ENCODE measurements at regions not wholly inside any gene's neighbourhood (a gene's known extent, or its start where the extent isn't known, plus 50 kb on each side); places are given as distances from the start of the nearest gene placed in this dataset.

DNA sequence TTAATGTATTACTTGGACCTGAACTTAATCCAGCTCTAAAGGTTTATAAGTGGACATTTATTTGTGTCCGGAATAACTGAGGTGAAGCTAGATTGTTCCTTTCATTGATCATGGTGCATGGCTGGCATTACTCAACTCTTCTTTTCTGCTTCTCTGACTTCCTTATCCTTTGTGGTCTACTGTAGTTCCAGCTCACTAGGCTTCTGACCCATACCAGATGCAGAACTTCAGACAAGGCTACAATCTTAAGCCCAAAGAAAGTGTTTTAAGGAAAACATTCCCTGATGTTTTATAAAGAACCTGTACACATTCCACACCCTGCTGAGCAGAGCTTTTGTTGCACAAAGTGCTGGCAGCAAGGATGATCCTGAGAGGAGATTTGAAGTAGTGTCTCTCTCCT, 250.8 kb upstream of the TGFBR2 start:
- Histone ChIP-seq H3K27me3 (ENCODE audit: control insufficient read depth, insufficient read depth, low read length) (no peaks in the 10 kb centered on the region), H3K9me3 (ENCODE audit: control insufficient read depth, insufficient read depth, low read length) (no peaks in the 10 kb centered on the region), H3K4me3 (ENCODE audit: low read depth, low read length) (no peak overlapping the region), H3K9ac (ENCODE audit: low read depth, low read length) (no peak overlapping the region), H3K27ac (ENCODE audit: low read depth, low read length) (no peak overlapping the region), H3K4me1 (ENCODE audit: control insufficient read depth, insufficient read depth, low read length) (no peaks in the 10 kb centered on the region), H3K36me3 (ENCODE audit: control insufficient read depth, insufficient read depth, low read length) (no peaks in the 10 kb centered on the region)

DNA sequence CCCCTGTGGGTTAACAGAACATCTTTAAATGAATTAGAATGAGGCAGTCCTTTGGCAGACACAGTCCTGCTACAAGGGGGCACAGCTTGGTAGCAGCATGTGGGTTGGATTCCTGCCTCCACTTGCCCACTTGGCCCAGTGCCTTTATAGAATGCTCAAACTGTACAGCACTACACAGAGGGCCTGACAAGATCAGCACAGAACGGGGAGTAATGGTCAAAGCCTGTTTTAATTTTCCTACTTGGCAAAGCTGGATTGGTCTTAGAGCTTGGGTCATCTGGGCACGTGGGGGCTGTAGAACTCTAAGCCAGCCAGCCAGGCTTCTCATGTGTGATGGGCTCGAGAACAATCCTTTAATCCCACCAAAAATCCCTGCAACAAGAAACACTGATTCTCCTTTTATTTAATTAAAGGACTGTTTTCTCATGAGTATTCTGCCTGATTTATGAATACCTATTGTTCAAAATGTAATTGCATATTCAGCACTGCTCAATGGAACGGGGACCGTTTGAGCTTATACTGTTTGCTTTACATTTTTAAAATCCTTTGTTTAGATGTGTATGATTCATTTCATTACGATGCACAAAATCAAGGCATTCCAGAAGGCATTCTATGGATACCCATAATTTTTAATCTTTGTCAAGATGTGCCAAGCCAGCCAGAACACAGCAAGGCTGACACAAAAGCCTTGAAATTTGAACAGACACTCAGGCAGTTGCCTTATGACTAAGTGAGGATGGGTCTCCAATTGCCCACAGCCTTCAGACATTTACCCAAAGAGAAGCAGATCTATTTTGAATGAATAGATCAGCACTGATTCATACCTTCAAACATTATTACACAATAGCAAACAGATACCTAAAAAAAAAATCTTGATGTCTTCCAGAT, 249.3 kb upstream of the TGFBR2 start:
- no peak overlapping the region for H3K27ac ChIP-seq (ENCODE audit: low read depth, low read length)
- H3K9ac ChIP-seq (ENCODE audit: low read depth, low read length): no peak overlapping the region
- no peaks in the 10 kb centered on the region for H3K9me3 ChIP-seq (ENCODE audit: control insufficient read depth, insufficient read depth, low read length)
- no peak overlapping the region for H3K4me3 ChIP-seq (ENCODE audit: low read depth, low read length)
- H3K4me1 ChIP-seq (ENCODE audit: control insufficient read depth, insufficient read depth, low read length): no peaks in the 10 kb centered on the region
- no peaks in the 10 kb centered on the region for H3K36me3 ChIP-seq (ENCODE audit: control insufficient read depth, insufficient read depth, low read length)
- no peaks in the 10 kb centered on the region for H3K27me3 ChIP-seq (ENCODE audit: control insufficient read depth, insufficient read depth, low read length)

DNA sequence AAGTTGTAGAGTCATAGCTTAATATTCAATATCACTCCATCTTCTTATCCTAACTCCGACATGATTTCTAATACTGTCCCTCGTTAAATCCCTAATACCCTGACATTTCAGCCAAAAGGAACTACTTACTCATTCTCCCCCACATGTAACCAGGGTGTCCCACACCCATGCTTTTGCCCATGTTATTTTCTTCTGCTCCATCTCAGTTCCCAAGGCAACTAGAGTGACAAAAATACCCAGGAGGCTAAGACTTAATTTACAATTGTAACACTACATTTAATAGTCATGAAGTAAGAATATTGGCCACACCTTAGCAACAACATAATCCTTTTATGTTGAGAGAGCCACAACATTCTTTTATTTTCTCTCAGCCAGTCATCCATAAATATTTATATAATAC, 248.5 kb upstream of the TGFBR2 start:
- H3K9ac ChIP-seq (ENCODE audit: low read depth, low read length): no peak overlapping the region
- no peak overlapping the region for H3K4me3 ChIP-seq (ENCODE audit: low read depth, low read length)
- no peak overlapping the region for H3K27ac ChIP-seq (ENCODE audit: low read depth, low read length)
- no peaks in the 10 kb centered on the region for H3K9me3 ChIP-seq (ENCODE audit: control insufficient read depth, insufficient read depth, low read length)
- H3K4me1 ChIP-seq (ENCODE audit: control insufficient read depth, insufficient read depth, low read length): no peaks in the 10 kb centered on the region
- no peaks in the 10 kb centered on the region for H3K36me3 ChIP-seq (ENCODE audit: control insufficient read depth, insufficient read depth, low read length)
- H3K27me3 ChIP-seq (ENCODE audit: control insufficient read depth, insufficient read depth, low read length): no peaks in the 10 kb centered on the region

DNA sequence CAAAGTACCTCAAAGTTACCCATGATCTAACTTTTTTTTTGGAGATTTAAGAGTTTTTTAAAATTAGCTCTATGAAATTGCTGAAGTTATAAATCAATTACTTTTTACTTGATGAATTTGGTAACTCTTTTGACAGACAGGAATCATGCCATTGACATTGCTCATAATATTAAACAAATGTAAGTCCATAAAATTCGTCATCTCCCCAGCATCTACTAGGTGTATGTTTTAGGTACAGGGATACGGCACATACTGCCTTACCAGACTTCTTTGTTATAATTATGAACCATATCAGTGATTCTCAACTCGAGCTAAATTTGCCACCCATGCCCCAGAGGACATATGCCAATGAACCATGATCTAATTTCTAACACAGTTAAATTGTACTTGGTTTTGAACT, 247.5 kb upstream of the TGFBR2 start:
- no peak overlapping the region for H3K9ac ChIP-seq (ENCODE audit: low read depth, low read length)
- no peak overlapping the region for H3K27ac ChIP-seq (ENCODE audit: low read depth, low read length)
- H3K4me1 ChIP-seq (ENCODE audit: control insufficient read depth, insufficient read depth, low read length): no peaks in the 10 kb centered on the region
- no peaks in the 10 kb centered on the region for H3K27me3 ChIP-seq (ENCODE audit: control insufficient read depth, insufficient read depth, low read length)
- H3K36me3 ChIP-seq (ENCODE audit: control insufficient read depth, insufficient read depth, low read length): no peaks in the 10 kb centered on the region
- no peak overlapping the region for H3K4me3 ChIP-seq (ENCODE audit: low read depth, low read length)
- no peaks in the 10 kb centered on the region for H3K9me3 ChIP-seq (ENCODE audit: control insufficient read depth, insufficient read depth, low read length)

DNA sequence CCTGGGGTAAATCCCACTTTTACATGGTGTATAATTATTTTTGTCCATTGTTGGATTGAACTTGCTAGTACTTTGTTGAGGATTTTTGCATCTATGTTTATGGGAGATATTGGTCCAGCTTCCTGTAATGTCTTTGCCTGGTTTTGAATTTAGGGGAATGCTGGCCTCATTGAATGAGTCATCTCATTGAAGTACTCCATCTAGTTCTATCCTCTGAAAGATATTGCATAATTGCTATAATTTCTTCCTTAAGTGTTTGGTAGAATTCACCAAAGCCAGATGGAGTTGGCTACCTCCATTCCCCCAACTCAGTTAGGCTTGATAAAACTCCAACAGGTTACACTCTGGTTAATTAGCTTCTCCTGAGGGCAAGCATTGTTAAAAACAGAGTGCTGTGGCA, 237.4 kb upstream of the TGFBR2 start:
- Histone ChIP-seq H3K27ac (ENCODE audit: low read depth, low read length) (no peak overlapping the region), H3K36me3 (ENCODE audit: control insufficient read depth, insufficient read depth, low read length) (no peaks in the 10 kb centered on the region), H3K9ac (ENCODE audit: low read depth, low read length) (no peak overlapping the region), H3K9me3 (ENCODE audit: control insufficient read depth, insufficient read depth, low read length) (no peaks in the 10 kb centered on the region), H3K4me1 (ENCODE audit: control insufficient read depth, insufficient read depth, low read length) (peaks cover 7% of the 10 kb centered on the region; the same call in 1 of the 2 replicates), H3K4me3 (ENCODE audit: low read depth, low read length) (no peak overlapping the region), H3K27me3 (ENCODE audit: control insufficient read depth, insufficient read depth, low read length) (no peaks in the 10 kb centered on the region)

DNA sequence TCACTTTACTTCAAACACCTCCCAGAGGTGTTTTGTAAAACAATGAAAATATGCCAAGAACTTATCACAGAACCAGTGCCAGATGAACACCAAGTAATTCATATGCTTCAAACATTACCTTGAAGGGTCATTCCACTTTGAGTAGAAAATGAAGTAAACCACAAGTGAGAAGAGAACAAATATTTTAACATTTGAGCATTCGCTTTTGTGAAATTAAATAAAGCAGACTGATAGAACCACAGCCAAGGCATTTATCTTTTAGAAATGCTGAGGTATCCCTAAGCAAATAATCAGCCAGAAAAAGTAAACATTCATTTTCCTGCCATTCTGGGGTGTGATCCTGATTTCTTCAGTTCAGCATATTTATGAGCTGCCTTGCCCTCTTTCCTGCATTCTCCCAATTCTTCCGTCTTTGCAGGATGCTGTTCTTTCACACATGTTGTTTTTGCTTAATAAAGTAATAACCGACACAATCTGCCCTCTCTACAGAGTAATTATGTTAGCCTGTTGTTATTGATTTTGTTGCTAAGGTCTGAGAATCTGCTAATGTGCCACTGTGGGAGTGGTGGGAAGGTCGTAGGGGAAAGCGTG, 235.6 kb upstream of the TGFBR2 start:
- Histone ChIP-seq H3K4me1 (ENCODE audit: control insufficient read depth, insufficient read depth, low read length) (peaks cover 7% of the 10 kb centered on the region; the same call in 1 of the 2 replicates), H3K4me3 (ENCODE audit: low read depth, low read length) (no peak overlapping the region), H3K9ac (ENCODE audit: low read depth, low read length) (no peak overlapping the region), H3K9me3 (ENCODE audit: control insufficient read depth, insufficient read depth, low read length) (no peaks in the 10 kb centered on the region), H3K36me3 (ENCODE audit: control insufficient read depth, insufficient read depth, low read length) (no peaks in the 10 kb centered on the region), H3K27me3 (ENCODE audit: control insufficient read depth, insufficient read depth, low read length) (no peaks in the 10 kb centered on the region), H3K27ac (ENCODE audit: low read depth, low read length) (no peak overlapping the region)

DNA sequence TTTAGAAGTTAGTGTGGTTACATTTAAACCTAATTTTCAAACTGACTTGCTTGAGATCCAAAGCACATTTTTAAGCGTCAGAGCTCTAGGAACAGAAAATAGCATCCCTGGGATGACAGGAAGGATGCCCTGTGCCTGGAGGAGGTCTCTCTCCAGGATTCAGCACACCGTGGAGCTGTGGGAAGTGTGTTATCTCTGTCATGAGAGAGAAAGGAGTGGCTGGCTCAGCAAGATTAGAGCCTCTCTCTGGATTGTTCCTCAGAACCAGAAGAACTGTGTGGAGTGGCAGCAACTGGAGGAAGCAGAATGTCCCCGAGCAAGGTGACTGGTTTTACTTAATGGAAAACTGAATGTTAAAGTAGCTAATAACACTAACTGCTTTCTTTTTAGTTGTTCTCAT, 233.6 kb upstream of the TGFBR2 start:
- Histone ChIP-seq H3K27ac (ENCODE audit: low read depth, low read length) (no peak overlapping the region), H3K4me3 (ENCODE audit: low read depth, low read length) (no peak overlapping the region), H3K27me3 (ENCODE audit: control insufficient read depth, insufficient read depth, low read length) (no peaks in the 10 kb centered on the region), H3K9ac (ENCODE audit: low read depth, low read length) (no peak overlapping the region), H3K36me3 (ENCODE audit: control insufficient read depth, insufficient read depth, low read length) (no peaks in the 10 kb centered on the region), H3K4me1 (ENCODE audit: control insufficient read depth, insufficient read depth, low read length) (peaks cover 7% of the 10 kb centered on the region; the same call in 1 of the 2 replicates), H3K9me3 (ENCODE audit: control insufficient read depth, insufficient read depth, low read length) (no peaks in the 10 kb centered on the region)

DNA sequence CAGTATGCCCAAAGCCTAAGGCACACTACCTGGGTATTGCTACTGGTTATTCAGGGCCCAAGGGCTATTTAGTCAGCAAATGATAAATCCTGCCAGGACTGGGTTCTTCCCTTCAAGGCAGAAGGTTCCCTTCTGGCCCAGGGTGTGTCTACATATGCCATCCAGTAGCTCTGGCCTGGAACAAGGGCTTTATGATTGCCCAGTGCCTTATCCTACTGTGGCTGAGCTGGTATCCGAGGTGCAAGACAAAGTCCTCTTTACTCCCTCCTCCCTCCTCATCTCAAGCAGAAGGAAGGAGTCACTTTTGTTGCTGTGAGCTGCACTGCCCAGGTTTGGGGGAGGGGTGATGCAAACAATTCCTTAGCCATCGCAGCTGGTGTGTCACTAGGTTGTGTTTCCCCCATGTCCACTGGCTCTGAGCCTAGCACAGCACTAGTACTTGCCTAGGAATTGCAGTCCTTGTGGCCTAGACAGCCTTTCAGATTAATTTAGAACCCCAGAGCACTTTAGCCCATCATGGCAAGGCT, 221.8 kb upstream of the TGFBR2 start:
- Histone ChIP-seq H3K27me3 (ENCODE audit: control insufficient read depth, insufficient read depth, low read length) (no peaks in the 10 kb centered on the region), H3K9ac (ENCODE audit: low read depth, low read length) (no peak overlapping the region), H3K4me1 (ENCODE audit: control insufficient read depth, insufficient read depth, low read length) (no peaks in the 10 kb centered on the region), H3K27ac (ENCODE audit: low read depth, low read length) (no peak overlapping the region), H3K9me3 (ENCODE audit: control insufficient read depth, insufficient read depth, low read length) (no peaks in the 10 kb centered on the region), H3K4me3 (ENCODE audit: low read depth, low read length) (no peak overlapping the region), H3K36me3 (ENCODE audit: control insufficient read depth, insufficient read depth, low read length) (no peaks in the 10 kb centered on the region)

DNA sequence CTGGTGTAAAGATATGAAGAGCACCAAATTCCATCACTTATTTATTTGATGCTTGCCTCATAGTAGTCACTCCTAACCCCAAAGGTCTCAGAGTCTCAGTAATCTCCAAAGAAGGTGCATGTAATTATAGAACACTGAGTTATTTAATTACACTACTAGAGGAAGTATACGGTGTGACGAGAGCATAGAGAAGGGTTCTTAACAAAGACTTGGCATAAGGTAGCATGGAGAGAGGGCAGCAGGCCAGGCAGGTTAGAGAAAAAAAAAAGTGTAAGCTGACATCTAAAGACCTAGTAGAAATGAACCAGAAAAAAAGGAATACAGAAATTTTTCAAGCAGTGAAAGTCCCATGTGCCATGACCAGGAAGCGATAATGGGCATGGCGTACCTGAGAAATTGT, 213.3 kb upstream of the TGFBR2 start:
- no peak overlapping the region for H3K4me3 ChIP-seq (ENCODE audit: low read depth, low read length)
- H3K36me3 ChIP-seq (ENCODE audit: control insufficient read depth, insufficient read depth, low read length): no peaks in the 10 kb centered on the region
- no peaks in the 10 kb centered on the region for H3K27me3 ChIP-seq (ENCODE audit: control insufficient read depth, insufficient read depth, low read length)
- H3K9ac ChIP-seq (ENCODE audit: low read depth, low read length): no peak overlapping the region
- H3K4me1 ChIP-seq (ENCODE audit: control insufficient read depth, insufficient read depth, low read length): no peaks in the 10 kb centered on the region
- H3K27ac ChIP-seq (ENCODE audit: low read depth, low read length): no peak overlapping the region
- H3K9me3 ChIP-seq (ENCODE audit: control insufficient read depth, insufficient read depth, low read length): no peaks in the 10 kb centered on the region

DNA sequence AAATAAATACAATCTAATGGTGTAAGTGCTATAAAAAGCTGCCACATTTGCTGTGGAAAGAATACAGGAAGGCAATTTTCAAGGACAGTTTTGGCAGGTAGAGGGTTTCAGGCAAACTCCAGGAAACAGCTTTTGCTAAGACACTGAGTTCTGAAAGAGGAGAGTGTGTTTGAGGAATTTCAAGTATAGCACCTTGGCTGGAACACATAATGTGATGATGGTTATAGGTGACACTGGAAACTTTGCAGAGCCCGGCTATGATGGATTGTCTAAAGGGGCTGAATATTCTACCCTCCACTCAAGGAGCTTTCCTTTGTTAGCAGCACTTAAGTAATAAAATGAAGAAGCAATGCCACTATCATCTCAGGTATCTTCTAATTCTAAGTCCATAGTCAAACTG, 209.4 kb upstream of the TGFBR2 start:
- H3K9ac ChIP-seq (ENCODE audit: low read depth, low read length): no peak overlapping the region

More for the DNA sequence above, 209.4 kb upstream of the TGFBR2 start:
- no peaks in the 10 kb centered on the region for H3K9me3 ChIP-seq (ENCODE audit: control insufficient read depth, insufficient read depth, low read length)
- H3K27me3 ChIP-seq (ENCODE audit: control insufficient read depth, insufficient read depth, low read length): no peaks in the 10 kb centered on the region
- no peaks in the 10 kb centered on the region for H3K36me3 ChIP-seq (ENCODE audit: control insufficient read depth, insufficient read depth, low read length)
- no peak overlapping the region for H3K4me3 ChIP-seq (ENCODE audit: low read depth, low read length)
- H3K4me1 ChIP-seq (ENCODE audit: control insufficient read depth, insufficient read depth, low read length): peaks cover 4% of the 10 kb centered on the region; the same call in 1 of the 2 replicates
- H3K27ac ChIP-seq (ENCODE audit: low read depth, low read length): no peak overlapping the region
